Fibroblast of villous mesenchyme (primary cell): ENCODE measurements at regions not wholly inside any gene's neighbourhood (a gene's known extent, or its start where the extent isn't known, plus 50 kb on each side); places are given as distances from the start of the nearest gene placed in this dataset.

Experiments used
- DNase-seq: peaks from one replicate; pipeline ENCODE4 v3.0.0-alpha.2; 2010; ENCODE audit warnings: low read depth
- H3K4me3 ChIP-seq: 2 replicates; pipeline ENCODE4 v1.5.1; 2011; ENCODE audit warnings: low read depth, mild to moderate bottlenecking, low read length
- CTCF ChIP-seq: IDR thresholded peaks from 2 replicates; pipeline ENCODE4 v1.5.1; 2012; ENCODE audit warnings: low read depth, mild to moderate bottlenecking, low read length; ENCODE audit not compliant: insufficient read depth

DNA sequence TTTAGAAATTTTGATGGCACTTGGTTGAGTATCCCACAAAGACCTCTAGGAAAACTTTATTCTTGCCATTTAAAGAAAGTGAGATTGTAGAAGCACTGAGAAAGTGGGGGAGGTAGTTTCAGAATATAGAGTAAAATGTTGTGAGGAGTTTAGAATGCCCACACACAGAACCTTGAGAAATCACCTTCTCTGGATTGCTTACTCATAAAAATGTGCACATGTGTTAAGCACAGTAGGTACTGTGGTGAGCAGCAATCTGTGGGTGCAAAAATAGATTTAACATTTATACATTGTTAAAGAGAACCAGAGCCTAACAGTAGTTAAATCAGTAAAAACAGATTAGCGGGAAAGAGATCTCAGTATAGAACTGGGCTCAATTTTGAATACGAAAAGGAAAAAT is 201.2 kb upstream of the NWD2 start:
- DNase-seq = no peak
- H3K4me3 ChIP-seq = no peak overlapping the region
- no peak for TF ChIP-seq CTCF

- H3K4me3 ChIP-seq = no peak overlapping the region
- TF ChIP-seq CTCF = no peak
- DNase-seq = no peak
Observed at GRCh38 chr4:37051111-37051510, 193.4 kb upstream of the NWD2 start.

DNA sequence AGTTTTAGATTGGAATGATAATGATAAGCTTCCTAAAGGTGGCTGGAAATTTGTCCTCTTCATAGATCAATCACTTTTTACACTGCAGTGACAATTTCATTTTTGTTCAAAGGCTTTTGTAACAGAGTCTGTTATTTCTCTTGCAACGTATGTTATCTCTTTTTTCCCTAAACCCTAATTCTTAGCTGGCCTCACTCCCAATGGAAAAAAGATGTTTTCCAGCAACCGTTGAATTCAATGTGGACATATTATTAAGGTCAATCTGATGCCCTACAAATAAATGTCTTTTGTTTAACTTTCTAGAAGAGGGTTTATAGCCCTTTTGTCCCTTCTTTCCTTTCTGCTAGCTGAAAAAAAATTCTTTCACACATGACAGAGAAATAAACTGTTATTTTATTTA is 192.7 kb upstream of the NWD2 start:
- TF ChIP-seq CTCF = no peak

GRCh38 chr4:37054531-37055077 is 189.9 kb upstream of the NWD2 start:
- TF ChIP-seq CTCF = no peak
- DNase-seq = no peak
- no peak overlapping the region for H3K4me3 ChIP-seq

More for the DNA sequence above, 192.7 kb upstream of the NWD2 start:
- no peak overlapping the region for H3K4me3 ChIP-seq
- no peak for DNase-seq

- H3K4me3 ChIP-seq = no peak overlapping the region
- TF ChIP-seq CTCF = no peak
- DNase-seq = no peak
Observed at GRCh38 chr4:37058826-37059225, 185.7 kb upstream of the NWD2 start.

- no peak for TF ChIP-seq CTCF
- no peak for DNase-seq
- no peak overlapping the region for H3K4me3 ChIP-seq
Observed at GRCh38 chr4:37066159-37066558, 178.4 kb upstream of the NWD2 start.

GRCh38 chr4:37068580-37068979 is 176.0 kb upstream of the NWD2 start:
- no peak overlapping the region for H3K4me3 ChIP-seq
- no peak for TF ChIP-seq CTCF
- DNase-seq = no peak
